ENCODE measurements at regions not wholly inside any gene's neighbourhood (a gene's known extent, or its start where the extent isn't known, plus 50 kb on each side); places are given as distances from the start of the nearest gene placed in this dataset.

- no peak overlapping the region for H3K4me3 ChIP-seq (replicated peaks in 1 of 3; ENCODE audit: insufficient read depth in 1 of 3, low read depth in 1 of 3, low read length in 3 of 3)
Observed at GRCh38 chr5:15021266-15022046, 149.9 kb upstream of the ANKH start.

GRCh38 chr5:15020736-15021135 lies 149.2 kb upstream of the ANKH start:
- Histone ChIP-seq H3K4me2 (ENCODE audit: insufficient read depth, low read length) (no peak overlapping the region), H3K27ac (ENCODE audit: insufficient read depth, low read depth, low read length) (no peak overlapping the region), H3K4me1 (ENCODE audit: control insufficient read depth, extremely low read depth, insufficient read depth, low read length) (no peaks in the 10 kb centered on the region), H4K20me1 (replicated peaks; ENCODE audit: control insufficient read depth, extremely low read depth, insufficient read depth, low read length) (no peaks in the 10 kb centered on the region), H3K79me2 (ENCODE audit: control insufficient read depth, insufficient read depth, low read length) (no peaks in the 10 kb centered on the region), H3K27me3 (ENCODE audit: control insufficient read depth in 2 of 2, insufficient read depth in 2 of 2, low read length in 2 of 2) (peaks cover 2% of the 10 kb centered on the region in 2 experiments), H3K9ac (replicated peaks; ENCODE audit: extremely low read depth, insufficient read depth, low read length) (no peak overlapping the region), H3K9me1 (replicated peaks; ENCODE audit: control insufficient read depth, extremely low read depth, insufficient read depth, low read length) (no peaks in the 10 kb centered on the region), H2AFZ (ENCODE audit: low read depth, low read length) (no peak overlapping the region), H3K4me3 (replicated peaks in 1 of 3; ENCODE audit: insufficient read depth in 1 of 3, low read depth in 1 of 3, low read length in 3 of 3) (no peak overlapping the region), H3K36me3 (ENCODE audit: control insufficient read depth in 2 of 2, extremely low read depth in 1 of 2, insufficient read depth in 2 of 2, low read length in 2 of 2) (no peaks in the 10 kb centered on the region), H3K9me3 (replicated peaks; ENCODE audit: control insufficient read depth, insufficient read depth, low read length) (no peaks in the 10 kb centered on the region)
- no peak for TF ChIP-seq CTCF (IDR thresholded peaks at IDR 0.05; ENCODE audit: extremely low read depth in 1 of 2, insufficient read depth in 1 of 2, low read depth in 1 of 2, low read length in 2 of 2)
- no peak for TF ChIP-seq EZH2 (IDR thresholded peaks at IDR 0.05; ENCODE audit: borderline replicate concordance, low read depth, low read length, severe bottlenecking)
- no peak for TF ChIP-seq POLR2AphosphoS5 (IDR thresholded peaks at IDR 0.05; ENCODE audit: insufficient read depth, low read depth, low read length)
- TF ChIP-seq JUN (IDR thresholded peaks at IDR 0.05; ENCODE audit: borderline replicate concordance, insufficient read depth, insufficient read length, low read depth), result no peak
- TF ChIP-seq POLR2A (IDR thresholded peaks at IDR 0.05; ENCODE audit: low read depth, low read length), result no peak
- TF ChIP-seq GATA2 (IDR thresholded peaks at IDR 0.05; ENCODE audit: insufficient read depth, insufficient read length, low read depth, low read length), result no peak
- no peak for TF ChIP-seq MAX (IDR thresholded peaks at IDR 0.05; ENCODE audit: insufficient read depth, insufficient read length)
- TF ChIP-seq FOS (IDR thresholded peaks at IDR 0.05; ENCODE audit: borderline replicate concordance, insufficient read depth, low read length), result no peak
- no peak for TF ChIP-seq MYC (IDR thresholded peaks at IDR 0.05; ENCODE audit: low read depth, low read length)
- dilution Hi-C loops (cut with MboI; ENCODE audit: extremely low pct_ligation_motif_present, low sequenced_read_pairs), result loop anchor here (25.0 kb wide), 1 partner anchor 283 kb away; no protein-coding TSS in a partner anchor
- CTCF ChIA-PET, result interaction anchor here (1.0 to 2.8 kb wide), 4 partner anchors 11 to 293 kb away, joined by 3 to 8 read pairs (median 4); no protein-coding TSS in a partner anchor
- DNase-seq (ENCODE audit: low read depth, low spot score) (no peak), FAIRE-seq (no peak)
- BruUV-seq (replicated peaks), result no TSS peak
- POLR2A ChIA-PET, result no interaction called here
- intact Hi-C loops (cut with micrococcal nuclease), result no loop called here

More at GRCh38 chr5:15021266-15022046, 149.9 kb upstream of the ANKH start:
- no peaks in the 10 kb centered on the region for H3K79me2 ChIP-seq (ENCODE audit: control insufficient read depth, insufficient read depth, low read length)
- BruUV-seq (replicated peaks), result no TSS peak
- FAIRE-seq (no peak), DNase-seq (ENCODE audit: low read depth, low spot score) (no peak)
- dilution Hi-C loops (cut with MboI; ENCODE audit: extremely low pct_ligation_motif_present, low sequenced_read_pairs), result loop anchor here (25.0 kb wide), 1 partner anchor 284 kb away; no protein-coding TSS in a partner anchor
- H3K4me1 ChIP-seq (ENCODE audit: control insufficient read depth, extremely low read depth, insufficient read depth, low read length), result no peaks in the 10 kb centered on the region
- H3K27ac ChIP-seq (ENCODE audit: insufficient read depth, low read depth, low read length), result no peak overlapping the region
- ChIA-PET POLR2A (no interaction called here), CTCF (interaction anchor here (1.0 to 2.8 kb wide), 4 partner anchors 12 to 294 kb away, joined by 3 to 8 read pairs (median 4); no protein-coding TSS in a partner anchor)
- H3K27me3 ChIP-seq (ENCODE audit: control insufficient read depth in 2 of 2, insufficient read depth in 2 of 2, low read length in 2 of 2), result peaks cover 2% of the 10 kb centered on the region in 2 experiments
- no peaks in the 10 kb centered on the region for H4K20me1 ChIP-seq (replicated peaks; ENCODE audit: control insufficient read depth, extremely low read depth, insufficient read depth, low read length)
- no peak overlapping the region for H3K4me2 ChIP-seq (ENCODE audit: insufficient read depth, low read length)
- no peak overlapping the region for H2AFZ ChIP-seq (ENCODE audit: low read depth, low read length)
- no peak overlapping the region for H3K9ac ChIP-seq (replicated peaks; ENCODE audit: extremely low read depth, insufficient read depth, low read length)
- H3K9me3 ChIP-seq (replicated peaks; ENCODE audit: control insufficient read depth, insufficient read depth, low read length), result no peaks in the 10 kb centered on the region
- intact Hi-C loops (cut with micrococcal nuclease), result no loop called here
- H3K9me1 ChIP-seq (replicated peaks; ENCODE audit: control insufficient read depth, extremely low read depth, insufficient read depth, low read length), result no peaks in the 10 kb centered on the region
- TF ChIP-seq POLR2AphosphoS5 (IDR thresholded peaks at IDR 0.05; ENCODE audit: insufficient read depth, low read depth, low read length), result no peak
- no peak for TF ChIP-seq MYC (IDR thresholded peaks at IDR 0.05; ENCODE audit: low read depth, low read length)
- TF ChIP-seq MAX (IDR thresholded peaks at IDR 0.05; ENCODE audit: insufficient read depth, insufficient read length), result no peak
- H3K36me3 ChIP-seq (ENCODE audit: control insufficient read depth in 2 of 2, extremely low read depth in 1 of 2, insufficient read depth in 2 of 2, low read length in 2 of 2), result no peaks in the 10 kb centered on the region

All from endothelial cell of umbilical vein (primary cell).